T47D (cell line): ENCODE measurements at regions not wholly inside any gene's neighbourhood (a gene's known extent, or its start where the extent isn't known, plus 50 kb on each side); places are given as distances from the start of the nearest gene placed in this dataset.

ENCODE experiments used
- DNase-seq, 2 experiments: peaks; one replicate each; pipeline versions ENCODE4 v3.0.0 to v3.0.0-alpha.2; 2011 to 2012; ENCODE audit warnings: low read depth in 1 of 2, low spot score in 1 of 2
- JUND ChIP-seq: IDR thresholded peaks from 2 replicates; pipeline ENCODE4 v1.6.1; 2012; ENCODE audit warnings: low read depth
- in situ Hi-C: cut with HindIII; loops from 2 replicates; pipeline ENCODE4 v1.10.0; 2016; ENCODE audit warnings: low sequenced_read_pairs, low pct_unique_long_range_greater_than_20kb

DNA sequence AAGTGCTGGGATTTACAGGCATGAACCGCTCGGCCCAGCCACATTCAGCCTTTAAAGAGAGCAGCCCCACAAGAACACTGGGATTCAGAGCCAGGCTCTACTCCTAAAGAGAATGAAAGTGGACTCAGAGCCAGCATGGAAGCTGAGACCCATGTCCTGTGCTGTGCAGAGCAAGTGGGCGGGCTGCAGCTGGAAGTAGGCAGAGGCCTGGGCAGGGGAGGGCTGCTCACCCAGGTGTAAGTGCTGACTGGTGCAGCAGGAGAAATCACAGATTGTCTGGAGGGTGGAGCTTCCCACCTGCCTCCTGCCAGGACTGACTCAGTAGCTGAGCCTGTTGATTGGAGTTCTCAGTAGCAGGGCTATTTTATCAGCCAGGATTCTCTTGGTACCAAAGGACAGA lies 178.7 kb downstream of the KATNIP start:
- in situ Hi-C loops, result no loop called here

DNA sequence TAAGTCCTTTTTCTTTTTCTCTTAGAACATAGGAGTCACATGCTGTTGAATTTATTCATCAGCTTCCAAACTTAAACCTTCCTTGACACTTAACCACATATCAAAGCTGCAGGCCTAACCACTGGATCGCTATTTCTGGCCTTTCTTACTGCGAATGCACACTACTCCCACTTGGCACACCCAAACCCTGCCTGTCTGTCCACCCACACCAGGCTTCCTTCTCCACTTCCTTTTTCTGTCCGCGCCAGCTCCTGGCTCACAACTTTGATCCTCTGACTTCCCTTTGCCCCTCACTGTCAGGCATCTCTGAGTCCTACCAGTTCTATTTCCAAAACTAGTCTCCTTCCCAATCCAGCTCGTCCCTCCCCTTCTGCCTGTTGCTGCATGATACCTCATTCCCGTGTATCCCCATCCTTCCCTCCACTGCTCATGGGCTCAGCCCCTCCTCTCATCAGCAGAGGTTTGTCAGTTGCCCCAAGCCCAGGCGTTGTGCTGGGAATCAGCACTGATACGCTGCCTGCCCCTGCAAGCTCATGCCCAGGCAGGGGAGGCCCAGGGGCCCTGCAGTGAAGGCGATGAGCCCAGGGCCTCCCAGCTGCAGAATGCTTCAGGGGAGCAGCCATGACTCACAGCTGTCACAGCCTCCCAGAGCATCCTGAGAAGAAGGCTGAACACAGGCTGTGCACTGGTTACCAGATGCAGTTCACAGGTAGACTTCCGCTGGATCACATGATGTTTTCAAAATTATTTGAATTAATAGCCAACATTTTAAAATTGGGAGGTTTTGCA lies 179.8 kb downstream of the KATNIP start:
- no peak for TF ChIP-seq JUND
- no peak for DNase-seq
- in situ Hi-C loops, result no loop called here

More for the DNA sequence above, 178.7 kb downstream of the KATNIP start:
- no peak for TF ChIP-seq JUND
- DNase-seq, result no peak

- in situ Hi-C loops, result no loop called here
- no peak for TF ChIP-seq JUND
- DNase-seq, result no peak
Observed at GRCh38 chr16:27730661-27731210, 180.8 kb downstream of the KATNIP start.

GRCh38 chr16:27735031-27735430 lies 185.1 kb downstream of the KATNIP start:
- DNase-seq, result no peak
- in situ Hi-C loops, result no loop called here
- TF ChIP-seq JUND, result no peak

GRCh38 chr16:27736431-27736830 lies 186.5 kb downstream of the KATNIP start:
- no peak for TF ChIP-seq JUND
- in situ Hi-C loops, result no loop called here
- no peak for DNase-seq

- DNase-seq, result no peak
- in situ Hi-C loops, result no loop called here
- no peak for TF ChIP-seq JUND
Observed at GRCh38 chr16:27737513-27737912, 187.6 kb downstream of the KATNIP start.
